ENCODE measurements at regions not wholly inside any gene's neighbourhood (a gene's known extent, or its start where the extent isn't known, plus 50 kb on each side); places are given as distances from the start of the nearest gene placed in this dataset.

DNA sequence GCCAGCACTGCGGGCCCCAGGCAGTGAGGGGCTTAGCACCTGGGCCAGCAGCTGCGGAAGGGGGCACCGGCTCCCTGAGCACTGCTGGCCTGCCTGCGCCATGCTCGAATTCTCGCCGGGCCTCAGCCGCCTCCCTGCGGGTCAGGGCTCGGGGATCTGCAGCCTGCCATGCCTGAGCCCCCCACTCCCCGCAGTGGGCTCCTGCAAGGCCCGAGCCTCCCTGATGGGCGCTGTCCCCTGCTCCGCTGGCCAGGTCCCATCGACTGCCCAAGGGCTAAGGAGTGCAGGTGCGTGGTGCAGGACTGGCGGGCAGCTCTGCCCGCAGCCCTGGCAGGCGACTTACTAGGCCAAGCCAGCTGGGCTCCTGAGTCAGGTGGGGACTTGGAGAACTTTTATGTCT lies 133.3 kb upstream of the LMNTD1 start:
- TF ChIP-seq CTCF (conservative IDR thresholded peaks at IDR 0.05; ENCODE audit: low read length) (no peak), EZH2phosphoT487 (IDR thresholded peaks at IDR 0.05; ENCODE audit: borderline replicate concordance) (no peak)

All from Loucy (cell line).